SK-N-MC (cell line): ENCODE measurements at regions not wholly inside any gene's neighbourhood (a gene's known extent, or its start where the extent isn't known, plus 50 kb on each side); places are given as distances from the start of the nearest gene placed in this dataset.

Source experiments
- DNase-seq: peaks from one replicate; pipeline ENCODE4 v3.0.0-alpha.2; 2011; ENCODE audit warnings: low read depth, low spot score
- H3K27ac ChIP-seq: fragments of 200-600 bp; sonication (generic); 2 replicates; pipeline ENCODE4 v1.5.1; 2016; ENCODE audit warnings: mixed run types
- H3K36me3 ChIP-seq: fragments of 200-600 bp; sonication (generic); 2 replicates; pipeline ENCODE4 v1.6.1; 2017; ENCODE audit warnings: antibody characterized with exemption, low read length, mixed read lengths; ENCODE audit not compliant: insufficient read depth
- H3K4me3 ChIP-seq: fragments of 200-600 bp; sonication (generic); 2 replicates; pipeline ENCODE4 v1.5.1; 2016
- H3K9ac ChIP-seq: fragments of 200-600 bp; sonication (generic); 2 replicates; pipeline ENCODE4 v1.8.0; 2017; ENCODE audit warnings: mixed run types, mixed read lengths; ENCODE audit not compliant: insufficient read length
- H3K9me3 ChIP-seq: fragments of 200-600 bp; sonication (generic); 2 replicates; pipeline ENCODE4 v1.6.1; 2017; ENCODE audit warnings: low read depth, mild to moderate bottlenecking, antibody characterized with exemption, low read length, moderate library complexity, mixed read lengths
- EZH2 ChIP-seq: fragments of 200-600 bp; sonication (generic); IDR thresholded peaks from one replicate; pipeline ENCODE4 v1.6.1; 2017; ENCODE audit warnings: antibody characterized with exemption
- FOXP2 ChIP-seq: optimal IDR thresholded peaks from 2 replicates; pipeline ENCODE3; 2011; ENCODE audit warnings: mild to moderate bottlenecking, moderate library complexity; ENCODE audit not compliant: insufficient read depth; ENCODE audit errors: extremely low read length, control extremely low read depth
- POLR2AphosphoS5 ChIP-seq: IDR thresholded peaks from 2 replicates; pipeline ENCODE4 v1.6.1; 2012; ENCODE audit warnings: mild to moderate bottlenecking, low read depth, low read length, borderline replicate concordance

GRCh38 chr1:166354406-166354805 lies 187.6 kb upstream of the FAM78B start:
- Histone ChIP-seq H3K27ac (no peak overlapping the region), H3K36me3 (no peaks in the 10 kb centered on the region), H3K4me3 (no peak overlapping the region), H3K9ac (no peak overlapping the region), H3K9me3 (no peaks in the 10 kb centered on the region)
- TF ChIP-seq EZH2 (no peak), FOXP2 (no peak), POLR2AphosphoS5 (no peak)
- DNase-seq = no peak

- TF ChIP-seq POLR2AphosphoS5 (no peak), EZH2 (no peak), FOXP2 (no peak)
- Histone ChIP-seq H3K9me3 (no peaks in the 10 kb centered on the region), H3K4me3 (no peak overlapping the region), H3K27ac (no peak overlapping the region), H3K9ac (no peak overlapping the region), H3K36me3 (no peaks in the 10 kb centered on the region)
- DNase-seq = no peak
Measured at GRCh38 chr1:166365081-166365480, 198.3 kb upstream of the FAM78B start.

GRCh38 chr1:166368030-166368429 lies 201.2 kb upstream of the FAM78B start:
- Histone ChIP-seq H3K9me3 (no peaks in the 10 kb centered on the region), H3K4me3 (no peak overlapping the region), H3K9ac (no peak overlapping the region), H3K36me3 (no peaks in the 10 kb centered on the region), H3K27ac (no peak overlapping the region)
- TF ChIP-seq FOXP2 = no peak
- TF ChIP-seq EZH2 = no peak
- no peak for TF ChIP-seq POLR2AphosphoS5
- DNase-seq = no peak

GRCh38 chr1:166377896-166378295 lies 211.1 kb upstream of the FAM78B start:
- no peak for DNase-seq
- TF ChIP-seq POLR2AphosphoS5 = no peak
- TF ChIP-seq EZH2 = no peak
- no peak for TF ChIP-seq FOXP2
- H3K4me3 ChIP-seq = no peak overlapping the region
- no peak overlapping the region for H3K9ac ChIP-seq
- no peak overlapping the region for H3K27ac ChIP-seq
- no peaks in the 10 kb centered on the region for H3K36me3 ChIP-seq
- no peaks in the 10 kb centered on the region for H3K9me3 ChIP-seq

GRCh38 chr1:166378805-166379204 lies 212.0 kb upstream of the FAM78B start:
- no peak for DNase-seq
- H3K36me3 ChIP-seq = no peaks in the 10 kb centered on the region
- no peaks in the 10 kb centered on the region for H3K9me3 ChIP-seq
- no peak overlapping the region for H3K4me3 ChIP-seq
- H3K27ac ChIP-seq = no peak overlapping the region
- no peak overlapping the region for H3K9ac ChIP-seq
- TF ChIP-seq EZH2 (no peak), FOXP2 (no peak), POLR2AphosphoS5 (no peak)

- no peak overlapping the region for H3K4me3 ChIP-seq
- no peak overlapping the region for H3K27ac ChIP-seq
- no peak for TF ChIP-seq EZH2
- no peak for TF ChIP-seq FOXP2
- no peak for TF ChIP-seq POLR2AphosphoS5
- no peak for DNase-seq
- H3K36me3 ChIP-seq = no peaks in the 10 kb centered on the region
- no peak overlapping the region for H3K9ac ChIP-seq
- H3K9me3 ChIP-seq = no peaks in the 10 kb centered on the region
Measured at GRCh38 chr1:166379447-166379846, 212.6 kb upstream of the FAM78B start.

GRCh38 chr1:166383137-166383536 lies 216.3 kb upstream of the FAM78B start:
- no peak for DNase-seq

GRCh38 chr1:166383635-166384346 lies 217.0 kb upstream of the FAM78B start:
- Histone ChIP-seq H3K9me3 (no peaks in the 10 kb centered on the region), H3K36me3 (no peaks in the 10 kb centered on the region), H3K4me3 (no peak overlapping the region), H3K27ac (no peak overlapping the region), H3K9ac (no peak overlapping the region)
- TF ChIP-seq POLR2AphosphoS5 = no peak
- TF ChIP-seq FOXP2 = no peak
- no peak for DNase-seq

More at GRCh38 chr1:166383137-166383536, 216.3 kb upstream of the FAM78B start:
- TF ChIP-seq POLR2AphosphoS5 (no peak), EZH2 (no peak), FOXP2 (no peak)
- Histone ChIP-seq H3K9me3 (no peaks in the 10 kb centered on the region), H3K9ac (no peak overlapping the region), H3K27ac (no peak overlapping the region), H3K4me3 (no peak overlapping the region), H3K36me3 (no peaks in the 10 kb centered on the region)

- Histone ChIP-seq H3K9me3 (no peaks in the 10 kb centered on the region), H3K9ac (no peak overlapping the region), H3K27ac (no peak overlapping the region), H3K4me3 (no peak overlapping the region), H3K36me3 (no peaks in the 10 kb centered on the region)
- DNase-seq = no peak
- no peak for TF ChIP-seq EZH2
- no peak for TF ChIP-seq POLR2AphosphoS5
- no peak for TF ChIP-seq FOXP2
Measured at GRCh38 chr1:166384948-166385347, 218.1 kb upstream of the FAM78B start.
